HG03460 (cell line): ENCODE measurements at regions not wholly inside any gene's neighbourhood (a gene's known extent, or its start where the extent isn't known, plus 50 kb on each side); places are given as distances from the start of the nearest gene placed in this dataset.

Source experiments
- ATAC-seq: cut with Tn5 transposase; IDR thresholded peaks from one replicate; pipeline ENCODE4 v1.9.1; 2021; ENCODE audit not compliant: unreplicated experiment

DNA sequence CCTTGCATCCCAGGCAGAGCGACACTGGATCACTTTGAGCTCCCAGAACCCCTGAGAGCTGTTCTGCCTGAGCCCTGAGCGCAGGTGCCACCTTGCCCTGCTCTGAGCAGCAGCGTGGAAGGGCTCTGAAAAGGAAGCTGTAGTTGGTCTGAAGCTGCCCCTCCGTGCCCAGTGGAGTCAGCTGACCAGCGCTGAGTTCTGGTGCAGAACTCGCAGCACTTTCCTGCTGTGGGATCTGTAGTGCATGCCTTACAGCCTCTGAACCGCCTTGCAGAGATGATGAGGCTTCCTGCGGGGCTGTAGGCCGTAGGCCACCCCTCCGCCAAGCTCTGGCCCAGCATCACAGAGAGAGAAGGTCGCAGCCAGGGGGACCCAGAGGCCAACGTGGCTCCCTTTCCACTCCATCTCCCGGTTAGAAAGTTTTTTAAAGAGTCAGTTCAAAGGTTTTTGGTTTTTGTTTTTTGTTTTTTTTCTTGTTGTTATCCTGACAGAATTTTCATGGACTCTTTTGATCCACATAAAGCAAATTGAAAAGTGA, 158.3 kb upstream of the CST7 start:
- ATAC-seq: no peak

DNA sequence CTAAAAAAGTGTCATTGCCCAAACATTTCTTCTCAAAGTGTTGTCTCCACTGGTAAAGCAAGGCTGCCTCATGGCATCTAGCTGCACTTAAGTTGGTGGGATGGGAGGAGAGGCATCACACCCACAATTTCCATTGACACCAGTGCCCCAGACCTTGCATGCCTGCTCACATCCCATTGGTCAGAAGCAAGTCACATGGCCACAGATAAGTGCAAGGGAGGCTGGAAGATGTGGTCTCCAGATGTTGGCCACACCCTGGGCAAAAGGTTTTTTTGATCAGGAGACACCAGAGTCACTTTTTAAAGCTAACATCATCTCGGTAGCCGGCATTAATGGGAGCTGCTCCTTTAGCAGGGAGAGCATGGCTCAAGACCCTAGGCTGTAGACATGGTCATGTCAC, 157.1 kb upstream of the CST7 start:
- ATAC-seq: no peak

DNA sequence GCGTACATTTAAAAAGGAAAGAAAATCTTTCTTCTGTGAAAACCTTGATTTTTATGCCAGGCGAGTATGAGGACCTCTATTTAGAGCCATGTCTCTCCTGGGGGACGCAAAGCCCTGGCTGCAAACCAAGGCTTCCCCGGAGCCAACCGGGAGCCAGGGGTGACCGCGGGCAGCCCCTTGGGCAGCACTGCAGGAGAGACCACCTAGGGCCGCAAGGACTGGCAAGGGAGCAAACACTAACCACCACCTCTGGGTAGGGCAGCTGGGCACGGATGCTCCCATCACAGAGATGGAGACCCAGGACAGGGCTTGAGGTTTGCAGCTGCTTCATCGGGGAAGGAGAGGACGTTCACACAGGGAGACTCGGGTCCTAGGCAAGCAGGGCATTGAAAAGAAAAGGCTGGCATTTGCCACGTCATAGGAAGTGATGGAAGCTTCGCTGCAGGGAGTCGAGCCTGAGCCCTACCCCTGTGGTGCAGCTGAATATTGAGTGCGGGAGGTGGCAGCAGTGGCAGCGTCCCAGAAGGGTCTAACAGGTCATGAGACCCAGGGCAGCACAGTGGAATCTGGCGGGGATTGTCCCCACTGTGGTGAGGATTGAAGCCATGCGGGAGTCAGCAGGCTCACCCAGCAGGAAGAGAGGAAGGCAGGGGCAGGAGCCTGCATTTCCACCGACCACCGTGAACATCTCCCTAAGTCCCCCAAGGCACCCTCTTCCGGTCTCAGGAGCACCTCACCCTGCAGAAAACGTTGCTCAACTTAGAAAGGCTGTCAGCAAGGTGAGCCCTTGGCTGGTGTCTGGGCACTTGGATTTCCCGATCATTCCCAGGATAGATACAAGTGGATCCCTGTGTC, 156.2 kb upstream of the CST7 start:
- ATAC-seq: no peak

GRCh38 chr20:24795436-24795835, 153.6 kb upstream of the CST7 start:
- no peak for ATAC-seq

DNA sequence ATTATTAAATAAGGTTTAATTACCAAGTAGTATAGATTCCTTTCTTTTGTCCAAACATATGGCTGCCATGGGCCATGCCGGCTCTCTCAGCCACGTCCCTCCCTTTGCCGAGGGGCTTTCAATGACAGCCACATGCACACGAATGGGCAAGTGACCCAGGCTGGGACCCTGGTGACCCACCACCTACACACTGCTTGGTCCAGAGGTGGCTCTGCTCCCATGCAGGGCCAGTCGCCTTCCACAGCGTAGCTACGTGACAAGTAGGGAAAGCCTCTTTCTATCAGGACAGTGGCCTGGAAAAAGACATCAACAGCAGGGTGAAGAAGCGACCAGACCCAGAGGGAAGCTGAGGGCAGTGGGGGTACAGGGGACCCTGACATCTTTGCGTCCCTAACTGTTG, 152.8 kb upstream of the CST7 start:
- no peak for ATAC-seq

- ATAC-seq: no peak
Measured at GRCh38 chr20:24797113-24797512, 152.0 kb upstream of the CST7 start.

- ATAC-seq: no peak
Measured at GRCh38 chr20:24797745-24798655, 151.1 kb upstream of the CST7 start.

DNA sequence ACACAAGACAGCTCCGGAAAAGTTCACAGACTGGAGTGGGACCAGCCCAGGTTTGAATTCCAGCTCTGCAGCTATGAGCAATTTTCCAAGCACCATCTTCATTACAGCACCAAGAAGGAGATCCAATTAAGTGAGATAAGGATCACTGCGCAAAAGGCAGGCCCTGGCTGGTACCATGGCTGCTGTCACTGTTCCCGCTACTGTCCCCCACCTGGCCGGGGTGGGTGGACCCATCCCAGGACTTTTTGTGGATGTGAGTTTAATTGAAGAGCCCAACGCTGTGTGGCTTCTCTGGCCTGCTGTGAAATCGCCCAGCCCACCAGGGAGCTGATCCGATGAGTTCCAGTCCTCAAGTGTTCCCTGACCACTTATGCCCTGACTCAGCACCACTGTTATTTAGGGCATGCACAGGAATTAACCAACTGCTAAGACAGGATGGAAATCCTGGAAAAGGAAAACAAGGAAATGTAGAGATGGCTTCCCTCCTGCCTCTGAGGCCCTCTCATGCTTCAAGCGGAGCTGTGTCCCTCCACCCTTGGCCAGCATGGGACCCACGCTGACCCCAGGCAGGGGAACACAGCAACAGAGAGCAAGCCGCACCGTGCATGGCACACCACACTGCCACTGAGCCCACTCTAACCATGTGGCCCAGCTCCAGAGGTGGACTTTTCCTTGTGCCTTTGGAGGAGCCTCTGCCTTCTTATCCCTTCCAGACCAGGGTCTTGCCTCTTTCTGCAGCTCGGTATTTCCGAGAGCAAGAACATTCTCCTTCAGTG, 150.0 kb upstream of the CST7 start:
- ATAC-seq: no peak

- no peak for ATAC-seq
Measured at GRCh38 chr20:24799971-24800580, 149.0 kb upstream of the CST7 start.

DNA sequence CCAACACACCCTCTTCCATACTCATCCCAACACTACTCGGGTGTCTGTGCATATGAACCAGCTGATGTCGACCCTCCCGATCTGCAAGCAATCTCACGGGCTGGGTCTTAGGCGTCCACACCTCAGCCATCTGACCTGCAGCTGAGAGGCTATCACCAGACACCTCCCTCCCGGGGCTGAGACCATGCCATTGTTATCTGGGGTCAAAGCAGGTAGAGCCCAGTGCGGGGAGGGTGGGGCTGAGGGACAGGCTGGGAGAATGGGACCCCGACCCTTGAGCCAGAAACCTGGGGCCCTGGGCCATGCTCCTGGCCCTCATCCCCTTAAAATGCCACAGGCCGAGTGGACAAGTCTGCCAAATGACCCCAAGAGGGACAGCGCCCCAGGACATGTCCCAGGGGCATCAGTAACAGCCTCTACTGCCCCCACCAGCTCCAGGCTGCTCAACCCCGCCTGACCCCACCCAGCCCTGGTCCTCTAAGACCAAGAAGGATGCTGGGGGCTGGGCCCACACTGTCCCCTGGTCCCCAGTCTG, 146.7 kb upstream of the CST7 start:
- ATAC-seq: no peak

GRCh38 chr20:24804481-24805206, 144.4 kb upstream of the CST7 start:
- no peak for ATAC-seq

- ATAC-seq: no peak
Measured at GRCh38 chr20:24805456-24806238, 143.4 kb upstream of the CST7 start.

GRCh38 chr20:24806705-24807676, 142.1 kb upstream of the CST7 start:
- no peak for ATAC-seq

DNA sequence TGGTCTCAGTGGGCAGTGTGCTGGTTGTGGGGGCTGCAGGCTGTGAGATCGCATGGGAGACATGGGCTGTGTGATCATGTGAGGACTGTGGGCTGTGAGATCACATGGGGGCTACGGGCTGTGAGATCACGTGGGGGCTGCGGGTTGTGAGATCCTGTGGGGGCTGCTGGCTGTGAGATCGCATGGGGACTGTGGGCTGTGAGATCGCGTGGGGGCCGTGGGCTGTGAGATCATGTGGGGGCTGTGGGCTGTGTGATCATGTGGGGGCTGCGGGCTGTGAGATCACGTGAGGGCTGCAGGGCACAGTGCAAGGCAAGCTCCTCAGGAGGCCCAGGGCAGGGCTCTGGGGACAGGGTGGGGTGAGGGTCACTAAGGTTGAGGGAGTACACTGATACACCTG, 140.5 kb upstream of the CST7 start:
- no peak for ATAC-seq

GRCh38 chr20:24809606-24810005, 139.5 kb upstream of the CST7 start:
- no peak for ATAC-seq

DNA sequence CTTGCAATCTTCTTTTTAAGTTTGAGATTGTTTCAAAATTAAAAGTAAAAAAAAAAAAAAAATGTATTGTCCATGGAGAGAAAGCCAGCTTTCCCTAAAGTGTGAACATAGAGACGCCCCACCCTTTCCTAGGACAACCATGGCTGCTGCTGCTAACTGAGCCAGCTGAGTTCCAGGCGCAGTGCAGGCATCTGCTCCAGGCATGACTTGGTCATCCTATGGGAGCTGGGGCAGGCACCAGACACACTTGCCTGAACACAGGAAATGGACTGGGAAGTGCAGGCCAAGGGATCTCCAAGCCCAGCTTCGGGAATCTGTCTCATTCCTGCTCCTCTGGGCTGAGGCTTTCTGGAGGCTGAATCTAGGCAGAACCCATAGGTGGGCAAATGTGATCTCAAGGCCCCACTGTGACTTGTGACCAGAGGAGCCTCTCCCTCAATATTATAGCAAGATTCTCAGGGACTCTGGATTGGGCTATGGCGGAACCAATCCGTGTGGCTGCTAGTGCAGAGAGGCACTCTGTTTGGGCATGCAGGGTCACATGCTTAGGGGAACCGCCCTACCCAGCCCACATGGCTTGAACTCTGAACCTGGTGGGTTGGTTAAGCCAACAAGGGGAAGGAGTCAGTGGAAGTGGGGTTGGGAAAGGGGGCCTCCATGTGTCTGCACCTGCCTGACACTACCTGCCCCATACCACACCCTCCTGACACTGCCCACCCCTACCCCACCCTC, 138.2 kb upstream of the CST7 start:
- no peak for ATAC-seq

GRCh38 chr20:24812373-24812772, 136.7 kb upstream of the CST7 start:
- no peak for ATAC-seq
